Stimulated activated naive CD8-positive, alpha-beta T cell treated with anti-CD3 and anti-CD28 coated beads, Interleukin-15, Interleukin-2, amounts not matched to agents 100 U/mL and 50 U/mL, for 24 hours (primary cell): ENCODE measurements at regions not wholly inside any gene's neighbourhood (a gene's known extent, or its start where the extent isn't known, plus 50 kb on each side); places are given as distances from the start of the nearest gene placed in this dataset.

Experiments
- ATAC-seq: fragments of 150-1000 bp; cut with Tn5 transposase; one replicate; pipeline ENCODE4 v1.10.0; 2021
- DNase-seq: peaks from one replicate; pipeline ENCODE4 v3.0.0; 2021

GRCh38 chrX:124524852-124525251 lies 178.5 kb downstream of the SH2D1A start:
- no peak for ATAC-seq
- no peak for DNase-seq

DNA sequence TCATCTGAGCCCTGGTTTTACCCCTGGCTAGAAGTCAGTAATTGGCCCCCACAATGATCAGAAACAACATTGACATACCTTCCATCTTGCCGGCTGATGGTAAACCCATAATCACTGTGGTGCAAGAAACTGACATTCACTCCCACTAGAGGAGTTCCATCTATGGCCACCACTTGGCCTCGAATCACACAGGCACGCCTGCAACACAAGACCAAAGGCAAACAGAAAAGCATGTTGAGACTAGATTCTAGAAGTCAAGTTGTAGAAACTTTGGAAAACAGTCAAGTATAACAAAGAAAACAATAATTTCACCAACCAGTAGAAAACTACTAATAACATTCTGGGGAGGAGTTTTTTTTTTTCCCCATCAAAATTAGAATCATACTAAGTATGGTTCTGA lies 183.4 kb downstream of the SH2D1A start:
- DNase-seq (no peak), ATAC-seq (no peak)

GRCh38 chrX:124530803-124531202 lies 184.4 kb downstream of the SH2D1A start:
- no peak for ATAC-seq
- no peak for DNase-seq

DNA sequence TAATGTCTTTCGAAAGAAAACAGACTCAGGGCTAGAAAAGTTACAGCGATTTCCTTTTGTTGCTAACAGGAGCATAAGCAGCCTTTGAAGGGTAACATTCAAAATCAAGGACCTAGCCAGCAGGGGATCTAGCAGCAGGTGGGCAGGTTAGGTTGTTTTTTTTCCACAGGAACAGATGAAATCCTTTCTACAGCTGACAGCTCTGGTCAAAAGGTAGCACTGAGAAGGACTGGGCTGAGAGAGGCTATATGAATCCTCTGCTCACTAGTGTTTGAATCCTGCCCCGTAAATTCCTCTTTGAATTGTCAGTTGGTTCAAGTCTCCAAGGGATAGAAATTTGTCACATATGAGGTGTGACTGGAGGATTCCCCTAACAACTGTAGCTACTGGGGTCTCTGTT lies 188.2 kb downstream of the SH2D1A start:
- DNase-seq (no peak), ATAC-seq (no peak)

DNA sequence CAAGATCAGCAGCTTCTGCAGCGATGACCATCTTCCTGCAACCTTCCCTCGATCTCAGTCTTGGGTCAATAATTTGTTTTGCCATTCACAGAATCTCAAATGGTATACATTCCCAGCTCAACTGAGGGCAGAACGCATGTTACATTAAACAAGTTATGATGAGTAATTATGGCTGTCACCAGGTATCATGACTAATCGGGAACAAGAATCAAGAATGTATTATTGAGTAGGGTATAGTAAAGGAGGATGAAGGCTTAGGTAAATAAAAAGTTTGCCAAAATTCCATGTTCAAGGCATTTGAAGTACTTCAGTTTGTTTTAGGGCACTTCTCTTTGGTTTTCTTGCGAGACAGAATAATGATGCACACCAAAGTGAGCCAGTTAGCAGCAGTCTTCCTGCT lies 194.1 kb downstream of the SH2D1A start:
- DNase-seq (no peak), ATAC-seq (no peak)

GRCh38 chrX:124548571-124548970 lies 202.2 kb downstream of the SH2D1A start:
- ATAC-seq (no peak), DNase-seq (no peak)

- ATAC-seq, result peak; percentile 61
- no peak for DNase-seq
Observed at GRCh38 chrX:124555036-124555595, 208.8 kb downstream of the SH2D1A start.

DNA sequence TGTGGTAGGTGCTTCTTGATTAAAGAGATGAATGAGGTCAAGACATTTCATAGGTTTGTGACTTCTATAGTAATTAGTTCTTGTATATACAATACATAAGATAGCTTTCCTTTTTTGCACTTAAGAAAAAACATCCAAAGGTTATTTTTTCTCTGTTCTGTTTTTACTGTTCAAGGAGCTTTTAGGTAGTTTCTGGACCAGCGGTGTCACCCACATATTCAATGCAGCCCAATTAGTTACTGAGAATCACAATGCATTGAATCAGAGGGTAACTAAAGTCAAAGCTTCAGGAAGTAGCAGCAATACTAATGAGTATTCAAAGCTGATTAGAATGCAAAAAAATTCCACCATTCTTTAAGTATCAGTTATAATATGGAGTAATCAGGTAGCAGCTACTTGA lies 211.6 kb downstream of the SH2D1A start:
- DNase-seq (no peak), ATAC-seq (no peak)

DNA sequence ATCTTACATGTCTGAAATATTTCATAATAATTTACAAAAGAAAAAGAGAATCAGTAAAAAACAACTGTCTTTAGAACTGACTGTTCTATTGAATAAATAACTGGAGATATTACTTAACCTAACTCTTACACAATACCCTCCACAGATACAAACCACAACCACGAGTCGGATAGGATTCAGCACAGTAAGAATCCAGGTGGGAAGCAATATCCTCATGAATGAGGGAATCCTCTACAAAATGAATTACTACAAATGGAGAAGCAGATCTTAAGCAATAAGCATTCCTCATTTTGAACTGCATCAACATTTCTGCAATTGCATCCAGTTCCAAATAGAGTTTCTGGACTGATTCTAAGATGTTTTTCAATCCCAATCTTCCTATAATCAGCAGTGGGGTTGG lies 227.1 kb downstream of the SH2D1A start:
- no peak for DNase-seq
- no peak for ATAC-seq

DNA sequence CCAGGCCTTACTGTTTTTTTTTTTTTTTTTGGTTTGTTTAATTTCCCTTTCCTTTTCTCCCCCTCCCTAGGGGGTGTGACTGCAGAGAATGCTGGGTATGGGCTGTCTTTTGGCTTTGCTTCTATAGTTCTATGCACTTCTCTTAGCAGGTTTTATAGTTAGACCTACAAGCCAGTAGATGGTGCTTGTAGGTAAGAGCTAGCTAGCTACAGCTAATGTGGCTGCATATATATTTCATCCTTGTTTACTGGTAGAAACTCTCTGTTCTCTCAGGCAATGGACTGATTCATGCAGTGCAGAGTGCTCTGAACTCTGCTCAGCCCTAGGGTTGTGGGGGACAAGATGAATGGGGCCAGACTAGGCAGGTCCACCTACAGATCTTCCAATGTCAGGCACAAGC lies 246.4 kb downstream of the SH2D1A start:
- ATAC-seq (no peak), DNase-seq (no peak)

GRCh38 chrX:124594017-124594651 lies 247.8 kb downstream of the SH2D1A start:
- DNase-seq, result no peak
- ATAC-seq, result no peak

GRCh38 chrX:124605511-124605910 lies 259.1 kb downstream of the SH2D1A start:
- ATAC-seq (no peak), DNase-seq (no peak)

DNA sequence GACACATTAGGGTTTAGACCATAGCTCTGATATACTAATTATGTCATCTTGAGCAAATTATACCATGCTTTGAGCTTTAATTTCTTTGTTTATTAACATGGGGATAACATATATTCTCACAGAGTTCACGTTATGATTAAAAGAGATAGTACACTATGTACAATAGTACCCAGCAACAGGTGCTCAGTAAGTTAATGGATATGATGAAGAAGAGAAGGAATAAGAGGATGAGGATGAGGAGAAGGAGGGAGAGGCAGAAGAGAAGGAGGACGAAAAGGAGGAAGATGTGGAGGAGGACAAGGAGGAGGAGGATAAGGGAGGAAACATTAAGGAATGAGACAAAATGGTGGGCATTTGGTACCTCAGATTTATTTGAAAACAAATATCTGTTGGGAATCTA lies 260.4 kb downstream of the SH2D1A start:
- ATAC-seq, result no peak
- DNase-seq, result no peak

- DNase-seq (no peak), ATAC-seq (no peak)
Observed at GRCh38 chrX:124619710-124620109, 273.3 kb downstream of the SH2D1A start.

DNA sequence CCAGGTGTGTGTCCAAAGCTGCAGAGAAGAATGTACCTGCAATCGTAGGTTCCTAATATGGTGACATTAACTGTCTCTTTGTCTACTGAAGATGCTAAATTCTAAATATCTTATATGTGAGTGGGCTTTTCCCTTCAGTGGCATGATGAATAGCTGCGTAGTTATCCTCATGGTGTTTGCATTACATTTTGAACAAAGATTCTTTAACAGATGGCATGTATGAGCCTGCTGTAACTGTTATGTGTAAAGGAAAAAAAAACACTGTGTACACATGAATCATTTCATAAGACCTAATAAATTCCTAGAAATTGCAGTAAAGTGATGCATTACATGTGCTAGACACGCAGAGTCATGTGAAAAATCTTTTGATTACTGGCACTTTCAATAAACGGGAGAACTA lies 288.0 kb downstream of the SH2D1A start:
- ATAC-seq (no peak), DNase-seq (no peak)

DNA sequence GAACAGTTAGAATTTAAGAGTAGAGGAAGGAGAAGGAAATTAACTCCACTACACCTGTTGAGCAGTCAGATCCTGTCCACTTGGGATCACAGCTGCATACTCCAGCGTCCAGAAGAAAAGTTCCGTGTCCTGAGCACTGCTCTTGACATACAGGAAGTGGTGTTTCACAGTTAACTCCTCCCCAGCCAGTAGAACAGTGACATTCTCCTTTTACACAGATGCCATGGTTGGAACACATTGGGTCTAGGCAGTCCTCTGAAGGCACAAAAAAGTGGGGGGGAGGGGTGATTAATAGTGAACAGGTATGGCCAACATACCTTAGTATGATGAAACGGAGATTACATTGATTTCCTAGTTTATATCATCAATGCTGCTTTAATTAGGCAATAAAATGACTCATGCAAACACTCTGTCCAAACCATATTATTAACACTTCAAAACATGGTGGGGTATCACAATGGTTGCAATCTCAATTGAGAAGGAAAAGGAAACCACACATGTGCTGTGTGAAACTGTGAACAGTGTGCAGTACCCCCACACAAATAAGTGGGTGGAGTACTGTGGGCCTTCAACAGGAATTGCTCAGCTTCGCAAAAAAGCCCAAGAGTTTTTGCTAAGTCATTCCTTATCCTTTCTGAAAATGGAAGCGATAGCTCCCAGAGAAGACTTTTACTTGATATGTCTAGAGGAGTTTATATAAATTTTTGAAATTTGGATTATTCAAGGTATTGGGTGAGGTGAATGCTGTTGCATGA lies 295.6 kb downstream of the SH2D1A start:
- no peak for DNase-seq
- no peak for ATAC-seq

- DNase-seq (no peak), ATAC-seq (no peak)
Observed at GRCh38 chrX:124646403-124646802, 300.0 kb downstream of the SH2D1A start.

DNA sequence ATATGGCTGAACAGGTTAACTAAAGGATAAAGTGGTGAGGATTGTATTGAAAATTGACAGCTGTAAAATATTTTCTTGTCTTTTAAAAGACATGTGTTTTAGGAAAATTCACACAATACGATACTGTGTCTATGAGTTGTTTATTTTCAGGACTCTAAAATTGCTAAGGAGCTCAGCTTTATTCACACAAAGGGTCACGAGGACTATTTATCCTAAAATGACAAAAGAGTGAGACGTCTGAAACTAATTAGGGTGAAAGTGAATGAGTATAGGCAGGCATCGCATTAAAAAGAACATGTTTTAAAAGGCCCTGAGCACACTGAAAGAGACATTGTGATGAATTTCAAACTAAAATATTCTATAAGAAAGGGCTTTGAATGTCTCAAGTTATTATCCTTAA lies 304.7 kb downstream of the SH2D1A start:
- DNase-seq (no peak), ATAC-seq (no peak)

- ATAC-seq (no peak), DNase-seq (no peak)
Observed at GRCh38 chrX:124665621-124666400, 319.4 kb downstream of the SH2D1A start.

- no peak for ATAC-seq
- no peak for DNase-seq
Observed at GRCh38 chrX:124679199-124679598, 332.8 kb downstream of the SH2D1A start.

DNA sequence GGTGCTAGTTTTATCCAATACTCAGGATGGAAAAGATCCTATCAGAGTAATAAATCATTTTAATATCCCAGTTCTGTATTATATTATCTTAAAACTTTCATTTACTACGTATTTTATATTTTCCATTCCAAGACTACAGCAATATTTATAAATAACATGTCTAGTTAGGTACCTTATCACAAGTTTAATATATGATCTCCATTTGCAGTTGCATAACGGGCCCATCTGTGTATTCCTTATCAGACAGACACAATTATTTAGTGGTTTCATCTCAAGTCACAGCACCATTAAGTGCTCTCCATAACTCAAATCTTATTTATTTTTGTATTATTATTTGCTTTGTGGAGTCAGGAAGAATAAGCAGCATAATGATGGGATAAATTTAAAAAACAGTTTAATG lies 333.9 kb downstream of the SH2D1A start:
- no peak for ATAC-seq
- no peak for DNase-seq

DNA sequence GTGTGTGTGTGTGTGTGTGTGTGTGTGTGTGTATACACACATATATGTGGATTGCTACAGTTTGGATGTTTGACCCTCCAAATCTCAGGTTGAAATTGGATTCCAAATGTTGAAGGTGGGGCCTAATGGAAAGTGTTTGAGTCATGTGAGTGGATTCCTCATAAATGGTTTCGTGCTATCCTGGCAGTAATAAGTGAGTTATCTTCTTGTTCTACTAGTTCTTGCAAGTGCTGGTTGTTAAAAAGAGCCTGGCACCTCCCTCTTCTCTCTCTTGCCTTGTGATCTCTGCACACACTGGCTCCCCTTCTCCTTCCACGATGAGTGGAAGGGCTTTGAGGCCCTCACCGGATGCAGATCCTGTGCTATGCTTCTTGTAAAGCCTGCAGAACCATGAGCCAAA lies 344.1 kb downstream of the SH2D1A start:
- ATAC-seq, result no peak
- DNase-seq, result no peak

- ATAC-seq, result no peak
Observed at GRCh38 chrX:124699876-124700275, 353.5 kb downstream of the SH2D1A start.

More at GRCh38 chrX:124699876-124700275, 353.5 kb downstream of the SH2D1A start:
- no peak for DNase-seq
